ENCODE measurements at regions not wholly inside any gene's neighbourhood (a gene's known extent, or its start where the extent isn't known, plus 50 kb on each side); places are given as distances from the start of the nearest gene placed in this dataset.

GRCh38 chr4:32133141-32133540, 1413.0 kb downstream of the PCDH7 start:
- DNase-seq = no peak

GRCh38 chr4:32133734-32134133, 1413.6 kb downstream of the PCDH7 start:
- no peak for DNase-seq

GRCh38 chr4:32135642-32136041, 1415.5 kb downstream of the PCDH7 start:
- DNase-seq = no peak

- DNase-seq = no peak
Measured at GRCh38 chr4:32136081-32136787, 1416.1 kb downstream of the PCDH7 start.

GRCh38 chr4:32140636-32141035, 1420.5 kb downstream of the PCDH7 start:
- DNase-seq = no peak

- no peak for DNase-seq
Measured at GRCh38 chr4:32142075-32142474, 1421.9 kb downstream of the PCDH7 start.

- no peak for DNase-seq
Measured at GRCh38 chr4:32145987-32146386, 1425.8 kb downstream of the PCDH7 start.

- DNase-seq = no peak
Measured at GRCh38 chr4:32147446-32148085, 1427.4 kb downstream of the PCDH7 start.

GRCh38 chr4:32148111-32148666, 1428.0 kb downstream of the PCDH7 start:
- no peak for DNase-seq

- no peak for DNase-seq
Measured at GRCh38 chr4:32158961-32159360, 1438.8 kb downstream of the PCDH7 start.

GRCh38 chr4:32161392-32161791, 1441.2 kb downstream of the PCDH7 start:
- no peak for DNase-seq

GRCh38 chr4:32163125-32163524, 1443.0 kb downstream of the PCDH7 start:
- DNase-seq = no peak

GRCh38 chr4:32169841-32170240, 1449.7 kb downstream of the PCDH7 start:
- DNase-seq = no peak

- no peak for DNase-seq
Measured at GRCh38 chr4:32172086-32172485, 1451.9 kb downstream of the PCDH7 start.

GRCh38 chr4:32172761-32173160, 1452.6 kb downstream of the PCDH7 start:
- DNase-seq = no peak

- DNase-seq = no peak
Measured at GRCh38 chr4:32180086-32180485, 1459.9 kb downstream of the PCDH7 start.

- no peak for DNase-seq
Measured at GRCh38 chr4:32184186-32184585, 1464.0 kb downstream of the PCDH7 start.

GRCh38 chr4:32189130-32189529, 1469.0 kb downstream of the PCDH7 start:
- DNase-seq = no peak

- DNase-seq = no peak
Measured at GRCh38 chr4:32189788-32190187, 1469.6 kb downstream of the PCDH7 start.

- no peak for DNase-seq
Measured at GRCh38 chr4:32191961-32192360, 1471.8 kb downstream of the PCDH7 start.

- no peak for DNase-seq
Measured at GRCh38 chr4:32192363-32192762, 1472.2 kb downstream of the PCDH7 start.

GRCh38 chr4:32192991-32193390, 1472.8 kb downstream of the PCDH7 start:
- no peak for DNase-seq

- no peak for DNase-seq
Measured at GRCh38 chr4:32196950-32197688, 1477.0 kb downstream of the PCDH7 start.

GRCh38 chr4:32199639-32200038, 1479.5 kb downstream of the PCDH7 start:
- no peak for DNase-seq
